GM19328 (cell line): ENCODE measurements at regions not wholly inside any gene's neighbourhood (a gene's known extent, or its start where the extent isn't known, plus 50 kb on each side); places are given as distances from the start of the nearest gene placed in this dataset.

ENCODE experiments used
- ATAC-seq: cut with Tn5 transposase; IDR thresholded peaks from one replicate; pipeline ENCODE4 v1.9.1; 2021; ENCODE audit warnings: mild to moderate bottlenecking, moderate library complexity; ENCODE audit not compliant: unreplicated experiment

DNA sequence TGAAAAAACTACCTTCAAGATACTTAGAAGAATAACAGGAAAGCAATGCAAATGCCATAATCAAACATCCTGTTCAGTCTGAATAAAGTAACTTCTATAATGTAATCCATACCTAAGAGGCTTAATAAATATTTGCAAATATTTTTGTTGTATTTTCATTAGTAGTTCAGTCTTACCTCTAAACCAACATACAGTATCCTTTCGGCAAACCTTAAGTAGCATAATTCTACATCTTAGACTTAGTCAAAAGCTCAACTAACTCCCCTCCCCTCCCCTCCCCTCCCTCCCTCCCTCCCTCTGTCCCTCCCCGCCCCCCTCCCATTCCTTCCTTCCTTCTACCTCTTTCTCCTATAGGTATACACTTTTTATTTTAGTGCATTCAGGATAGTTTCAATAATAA is 1373.2 kb downstream of the SUCLG1 start:
- no peak for ATAC-seq

DNA sequence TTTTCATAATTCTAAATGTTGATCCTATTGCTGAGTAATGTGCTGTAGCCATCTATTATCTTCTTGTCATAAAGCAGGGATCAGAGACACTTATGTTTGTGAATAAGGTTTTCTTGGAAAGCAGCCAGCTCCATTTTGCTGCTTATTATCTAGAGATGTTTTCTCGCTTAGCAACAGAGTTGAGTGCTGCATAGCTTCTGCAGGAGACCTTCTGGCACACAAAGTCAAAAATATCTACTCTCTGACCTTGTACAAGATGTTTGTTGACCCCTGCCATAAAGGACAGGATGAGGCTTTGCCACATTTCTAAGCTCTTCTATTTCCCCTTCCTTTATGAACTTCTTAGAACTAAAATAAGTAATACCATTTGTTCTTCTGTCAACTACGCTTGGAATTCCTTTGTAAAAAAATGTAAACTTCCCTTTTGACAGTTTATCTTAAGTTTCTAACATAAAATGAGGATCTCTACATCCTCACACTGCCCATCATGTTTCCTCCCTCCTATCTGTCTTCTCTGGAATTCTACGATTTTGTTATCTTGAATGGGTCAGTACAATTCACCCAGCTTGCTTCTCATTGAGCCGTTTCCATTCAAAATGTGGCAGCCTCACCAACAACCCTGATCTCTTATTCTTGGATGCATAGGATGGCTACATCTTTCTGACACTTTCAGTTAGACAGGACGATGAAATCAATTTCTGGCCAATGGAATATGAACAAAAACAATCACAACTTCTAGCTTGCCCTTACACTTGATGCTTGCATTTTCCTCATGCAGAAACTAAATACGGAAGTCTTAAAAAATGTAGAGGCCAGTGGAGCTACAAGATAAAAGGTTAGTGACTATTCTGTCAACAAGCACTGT is 1377.0 kb downstream of the SUCLG1 start:
- no peak for ATAC-seq

DNA sequence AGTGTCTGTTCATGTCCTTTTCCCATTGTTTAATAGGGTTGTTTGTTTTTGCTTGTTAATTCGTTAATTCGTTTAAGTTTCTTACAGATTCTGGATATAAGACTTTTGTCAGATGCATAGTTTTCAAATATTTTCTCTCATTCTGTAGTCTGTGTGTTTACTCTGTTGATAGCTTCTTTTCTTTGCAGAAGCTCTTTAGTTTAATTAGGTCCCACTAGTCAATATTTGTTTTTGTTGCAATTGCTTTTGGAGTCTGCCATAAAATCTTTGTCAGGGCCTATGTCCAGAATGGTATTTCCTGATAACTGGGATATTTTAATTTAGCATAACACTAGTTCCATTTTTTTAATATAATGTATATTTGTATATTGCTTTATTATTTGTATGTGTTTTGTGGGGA is 1380.1 kb downstream of the SUCLG1 start:
- no peak for ATAC-seq

DNA sequence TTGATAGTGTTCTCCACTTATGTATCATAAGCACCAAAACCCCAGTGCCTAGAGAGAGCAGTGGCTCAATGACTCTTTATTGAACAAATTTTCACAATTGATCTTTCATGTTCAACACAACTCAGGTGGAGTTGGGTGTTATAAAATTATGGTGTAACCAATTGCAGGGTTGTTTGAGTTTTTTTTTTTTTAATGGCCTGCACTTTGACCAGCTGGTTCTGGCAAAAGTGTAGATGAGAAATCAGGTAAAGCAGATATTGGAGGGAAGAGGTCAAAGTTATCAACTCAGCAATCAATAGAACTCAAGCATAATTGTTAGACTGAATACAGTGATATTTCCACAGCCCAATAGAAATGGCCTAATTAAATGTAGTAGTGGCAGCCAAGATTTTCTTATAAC is 1386.3 kb downstream of the SUCLG1 start:
- no peak for ATAC-seq

DNA sequence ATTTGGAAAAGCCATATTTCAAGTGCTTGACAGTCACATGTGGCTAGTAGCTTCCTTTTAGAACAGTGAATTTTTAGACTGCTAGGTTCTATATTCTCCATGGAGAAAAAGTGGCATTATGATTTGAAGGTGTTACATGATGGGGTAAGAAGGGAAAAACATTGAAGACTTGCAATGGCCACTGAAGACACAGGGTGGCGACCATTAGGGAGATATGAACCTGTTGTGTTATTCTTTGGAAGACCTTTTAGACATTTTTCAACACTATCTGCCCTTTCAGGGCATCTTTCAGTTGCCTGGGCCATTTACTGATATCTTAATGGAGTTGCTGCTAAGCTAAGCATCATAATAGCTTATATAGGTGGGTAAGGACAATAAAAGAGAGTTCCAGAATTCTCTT is 1387.2 kb downstream of the SUCLG1 start:
- ATAC-seq, result no peak

DNA sequence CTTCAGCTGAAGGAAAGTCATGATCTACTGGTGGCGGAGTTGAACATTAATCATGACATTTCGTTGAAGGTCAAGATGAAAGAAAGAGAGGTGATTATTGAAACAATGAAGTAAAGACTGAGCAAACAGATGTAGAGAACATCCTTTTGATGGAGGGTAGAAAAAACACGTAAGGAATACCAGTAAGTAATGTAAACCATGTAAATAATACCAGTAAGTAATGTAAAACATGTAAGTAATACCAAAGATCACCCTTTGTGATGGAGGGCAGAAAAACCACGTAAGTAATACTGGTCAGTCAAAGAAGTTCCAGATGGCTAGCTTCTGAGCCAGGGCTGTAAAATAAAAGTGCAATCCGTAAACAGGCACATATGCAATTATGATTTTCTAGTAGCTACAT is 1387.7 kb downstream of the SUCLG1 start:
- no peak for ATAC-seq

DNA sequence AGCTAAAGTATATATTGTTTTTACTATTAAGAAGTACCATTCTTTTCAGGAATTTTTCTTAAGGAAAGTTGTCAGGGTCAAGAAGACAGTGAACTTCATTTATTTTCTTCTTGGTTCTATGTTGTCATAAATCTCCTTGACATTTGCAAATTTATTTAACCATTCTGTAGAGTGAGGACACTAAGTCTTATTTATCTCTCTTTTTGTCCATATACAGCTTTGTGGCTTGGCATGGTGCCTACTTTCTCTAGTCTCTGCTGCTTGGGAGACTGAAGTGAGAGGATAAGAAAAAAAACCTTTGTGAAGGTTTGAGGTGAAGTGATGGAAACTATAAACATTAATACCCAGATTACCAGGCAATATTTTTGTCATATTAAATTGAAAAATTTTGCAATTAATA is 1389.4 kb downstream of the SUCLG1 start:
- ATAC-seq, result no peak

DNA sequence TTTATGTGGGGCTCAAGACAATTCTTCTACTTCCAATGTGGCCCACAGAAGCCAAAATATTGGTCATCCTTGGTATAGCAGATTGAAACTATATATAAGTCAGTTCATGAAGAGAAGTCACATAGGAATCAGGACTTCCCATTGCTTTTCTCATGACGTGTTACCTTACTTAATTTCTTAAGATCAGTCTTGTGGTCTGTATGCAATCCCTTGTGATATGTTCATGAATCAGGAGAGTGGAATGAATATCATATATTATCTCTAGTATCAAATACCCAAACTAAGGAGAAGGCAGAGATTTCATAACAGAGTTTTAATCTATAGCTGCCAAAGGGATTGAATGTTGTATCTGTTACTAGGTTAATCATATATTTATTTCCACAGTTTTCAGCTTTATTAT is 1390.4 kb downstream of the SUCLG1 start:
- no peak for ATAC-seq

DNA sequence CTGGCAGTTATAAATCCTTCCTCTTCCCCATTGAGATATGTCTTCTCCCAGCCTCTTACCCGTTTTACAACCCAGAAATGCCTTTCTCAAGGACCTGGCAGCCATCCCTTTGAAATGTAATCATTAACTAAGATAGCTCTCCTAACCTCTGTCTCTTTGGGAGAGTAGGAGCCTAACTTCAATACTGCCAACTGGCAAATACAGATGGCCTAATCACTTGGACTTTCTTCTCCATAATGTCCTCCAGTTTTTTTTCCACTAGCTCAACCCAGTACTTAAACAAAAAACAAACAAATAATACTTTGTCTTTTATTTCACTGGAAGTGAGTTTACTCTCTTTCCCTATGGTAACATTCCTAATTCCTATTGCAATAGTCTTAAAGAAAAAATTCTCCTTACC is 1391.1 kb downstream of the SUCLG1 start:
- no peak for ATAC-seq

DNA sequence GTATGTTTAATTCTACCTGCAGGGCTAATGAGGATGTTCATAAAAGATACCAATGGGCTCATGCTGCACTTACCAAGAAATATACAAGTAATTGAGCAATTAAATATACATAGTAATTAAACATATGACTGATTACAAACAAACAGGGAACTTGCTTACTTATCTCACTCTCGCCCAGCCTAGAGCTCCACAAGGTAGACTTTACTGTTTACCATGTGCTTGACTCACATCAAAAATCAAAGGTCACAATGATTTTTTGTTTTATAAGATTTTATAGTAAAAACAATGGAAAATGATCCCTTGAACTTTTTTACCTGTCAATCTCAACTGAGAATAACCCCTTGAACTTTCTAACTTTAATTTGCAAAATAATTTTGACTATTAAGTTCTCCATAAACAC is 1395.1 kb downstream of the SUCLG1 start:
- no peak for ATAC-seq

DNA sequence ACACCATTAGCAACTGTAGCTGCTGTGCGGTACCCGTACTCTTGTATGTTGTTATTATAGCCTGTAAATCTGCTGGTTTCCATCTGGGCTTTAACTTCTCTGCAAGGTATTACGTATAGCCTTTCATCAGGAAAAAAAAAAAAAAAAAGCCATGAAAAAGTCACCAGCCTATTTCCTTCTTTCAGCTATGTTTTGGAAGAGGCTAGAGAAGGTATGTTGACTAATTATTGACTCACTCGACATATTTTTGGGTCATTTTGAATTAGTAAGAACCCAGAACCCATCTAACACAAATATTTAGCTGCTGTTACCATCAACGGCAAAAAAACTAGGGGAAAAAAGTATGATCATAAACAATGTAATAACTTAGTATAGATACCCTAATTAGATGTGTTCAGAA is 1395.6 kb downstream of the SUCLG1 start:
- ATAC-seq, result no peak

DNA sequence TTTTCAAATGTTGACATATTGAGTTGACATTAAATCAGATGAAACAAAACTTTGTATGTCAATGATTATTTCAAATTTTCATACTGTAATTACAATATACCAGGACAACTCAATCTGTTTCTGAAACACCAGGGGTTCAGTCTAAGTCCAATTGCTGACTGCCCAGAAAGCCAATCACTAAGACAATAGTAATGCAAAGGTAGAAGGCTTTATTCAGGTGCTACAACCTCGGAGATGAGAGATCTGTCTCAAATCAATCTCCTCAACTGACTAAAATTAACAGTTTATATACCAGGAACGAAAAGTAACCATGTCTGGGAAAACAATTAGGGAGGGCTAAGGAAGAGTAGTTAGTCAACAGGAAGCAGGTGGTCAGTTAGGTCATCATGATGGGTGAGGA is 1400.4 kb downstream of the SUCLG1 start:
- no peak for ATAC-seq

DNA sequence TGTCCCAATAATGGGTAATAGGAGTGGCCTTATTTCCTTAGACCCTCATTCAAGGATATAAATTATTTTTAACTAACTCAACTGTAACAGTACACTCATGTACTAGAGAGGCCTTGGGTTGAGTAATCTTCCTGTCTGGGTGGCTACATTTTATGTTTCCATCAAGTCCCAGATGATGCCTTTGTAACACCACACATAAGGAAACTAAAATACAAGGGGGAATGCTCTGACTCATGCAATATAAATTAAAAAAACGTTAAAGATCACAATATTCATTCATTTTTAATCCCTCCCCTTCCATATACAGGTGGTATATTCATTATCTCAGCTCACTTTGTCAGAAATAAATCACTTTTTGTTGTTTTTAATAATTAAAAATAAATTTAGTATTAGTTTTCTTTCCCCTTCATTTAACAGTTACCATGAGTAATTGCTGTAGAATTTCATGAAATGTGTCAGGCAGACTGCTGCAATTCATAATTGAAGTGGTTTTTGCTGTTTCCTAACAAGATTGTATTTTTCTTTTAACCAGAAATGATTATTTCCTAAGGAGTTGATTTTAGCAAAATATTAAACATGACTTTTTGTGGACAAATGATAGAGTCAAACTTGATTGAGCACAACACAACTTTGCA is 1403.6 kb downstream of the SUCLG1 start:
- ATAC-seq, result no peak

DNA sequence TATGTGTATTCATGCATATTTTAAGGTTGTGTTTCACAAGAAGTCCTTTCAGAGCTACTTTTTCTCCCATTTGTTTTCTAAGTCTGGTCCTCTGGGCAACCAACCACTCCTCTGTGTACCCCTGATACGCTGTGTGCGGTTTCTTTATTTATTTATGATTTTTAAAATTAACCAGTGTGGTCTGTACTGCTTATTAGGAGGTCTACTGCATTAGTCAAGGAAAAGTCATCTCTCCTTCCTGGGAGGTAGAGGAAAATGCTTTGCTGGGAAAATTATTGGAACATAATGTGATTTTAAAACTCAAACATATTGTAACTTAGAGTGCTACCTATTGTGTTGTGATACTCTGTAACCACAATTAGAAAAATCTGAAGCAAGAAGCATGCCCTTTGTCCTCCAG is 1404.3 kb downstream of the SUCLG1 start:
- no peak for ATAC-seq

DNA sequence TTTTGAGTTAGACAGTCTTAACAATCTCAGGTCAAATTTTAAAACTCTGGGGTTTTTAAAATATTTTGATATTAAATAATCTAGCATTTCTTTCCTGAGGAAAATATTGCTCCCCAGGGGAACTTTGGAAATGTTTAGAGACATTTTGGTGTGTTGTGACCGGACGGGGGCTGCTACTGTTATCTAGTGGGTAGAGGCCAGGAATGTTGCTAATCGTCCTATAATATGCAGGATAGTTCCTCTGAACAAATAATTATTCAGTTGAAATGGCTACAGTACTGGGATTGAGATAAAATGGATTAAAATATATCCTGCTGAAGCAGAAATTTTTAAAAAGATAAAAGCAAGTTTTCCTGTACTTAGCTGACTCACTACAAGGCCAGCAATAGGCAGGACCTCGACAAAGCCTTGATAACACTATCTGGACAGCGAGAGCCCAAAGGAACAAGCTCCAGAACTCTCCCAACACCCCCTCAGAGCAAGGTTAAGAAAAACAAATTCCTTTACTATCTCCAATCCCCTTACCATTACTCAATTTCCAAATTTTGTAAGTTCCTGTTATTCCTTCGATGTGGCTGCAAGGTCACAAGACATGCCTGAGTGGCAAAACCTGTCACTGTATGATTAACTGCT is 1407.4 kb downstream of the SUCLG1 start:
- ATAC-seq, result no peak

DNA sequence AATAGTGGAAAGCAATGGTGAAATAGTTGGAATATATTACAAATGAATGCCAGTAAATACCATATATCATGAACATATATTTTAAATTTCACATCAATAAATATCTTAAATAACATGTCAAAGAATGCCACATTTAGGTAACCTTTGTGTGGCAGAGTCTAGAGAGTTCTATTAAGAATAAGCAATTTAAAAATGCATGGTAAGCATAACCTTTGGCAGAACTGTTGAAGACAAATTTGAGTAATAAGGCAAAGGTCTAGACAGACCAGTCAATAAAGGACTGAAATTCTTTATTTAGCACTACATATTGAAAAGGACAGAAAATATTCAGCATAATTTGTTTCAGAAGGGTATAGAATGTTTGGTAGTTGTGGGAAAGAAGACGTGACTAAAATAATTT is 1417.0 kb downstream of the SUCLG1 start:
- no peak for ATAC-seq

DNA sequence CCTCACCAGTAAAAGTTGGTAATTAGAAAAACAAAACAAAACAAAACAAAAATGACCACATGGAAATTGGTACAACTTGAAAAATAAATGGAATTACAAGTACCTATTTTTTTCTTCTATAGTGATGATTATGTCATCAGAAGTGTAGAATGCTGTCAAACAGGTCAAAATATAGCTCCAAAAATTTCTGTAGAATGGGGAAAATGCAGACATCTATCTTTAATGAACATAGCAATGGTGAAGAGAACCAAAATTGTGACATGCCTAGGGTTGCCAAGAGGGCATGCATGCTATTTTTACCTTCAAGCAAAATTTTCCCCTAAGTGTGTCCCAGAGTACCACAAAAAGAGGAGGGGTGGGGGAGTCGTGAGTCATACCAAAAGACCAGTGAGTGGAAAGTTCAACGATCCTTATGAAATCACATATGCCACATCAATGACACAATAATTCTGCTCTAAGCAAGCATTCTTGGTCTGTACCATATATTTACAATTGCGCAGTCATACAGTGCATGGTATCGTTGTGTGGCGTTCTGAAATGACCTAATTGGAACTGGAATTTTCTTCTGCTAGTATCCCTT is 1436.4 kb downstream of the SUCLG1 start:
- ATAC-seq, result no peak

DNA sequence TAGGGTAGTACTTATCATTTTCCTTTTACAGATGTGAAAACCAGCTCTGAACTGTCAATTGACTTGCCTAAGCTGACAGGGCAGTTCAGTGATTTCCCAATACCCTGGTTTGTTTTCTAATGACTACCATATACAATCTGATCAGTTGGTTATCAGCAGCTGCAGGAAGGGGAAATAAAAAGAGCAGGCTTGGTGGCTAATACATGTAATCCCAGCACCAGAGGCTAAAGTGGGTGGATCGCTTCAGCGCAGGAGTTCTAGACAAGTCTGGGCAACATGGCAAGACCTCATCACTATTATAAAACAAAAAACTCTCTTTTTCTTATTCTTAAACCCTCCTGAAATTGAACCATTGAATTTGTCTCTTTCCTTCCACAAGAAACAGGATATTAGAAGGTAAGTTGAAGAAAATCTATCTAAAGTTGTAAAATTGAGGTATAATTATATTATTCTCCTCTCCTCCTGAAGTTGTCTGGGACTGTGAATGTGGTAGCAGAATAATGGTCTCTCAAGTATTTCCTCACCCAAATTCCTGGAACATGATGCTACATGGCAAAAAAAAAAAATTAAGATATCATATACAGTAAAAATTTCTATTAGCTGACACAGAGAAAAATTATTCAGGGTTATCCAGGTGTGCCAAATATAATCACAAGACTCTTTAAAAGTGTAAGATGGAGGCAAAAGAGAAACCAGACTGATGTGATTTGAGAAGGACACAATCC is 1441.6 kb downstream of the SUCLG1 start:
- no peak for ATAC-seq

DNA sequence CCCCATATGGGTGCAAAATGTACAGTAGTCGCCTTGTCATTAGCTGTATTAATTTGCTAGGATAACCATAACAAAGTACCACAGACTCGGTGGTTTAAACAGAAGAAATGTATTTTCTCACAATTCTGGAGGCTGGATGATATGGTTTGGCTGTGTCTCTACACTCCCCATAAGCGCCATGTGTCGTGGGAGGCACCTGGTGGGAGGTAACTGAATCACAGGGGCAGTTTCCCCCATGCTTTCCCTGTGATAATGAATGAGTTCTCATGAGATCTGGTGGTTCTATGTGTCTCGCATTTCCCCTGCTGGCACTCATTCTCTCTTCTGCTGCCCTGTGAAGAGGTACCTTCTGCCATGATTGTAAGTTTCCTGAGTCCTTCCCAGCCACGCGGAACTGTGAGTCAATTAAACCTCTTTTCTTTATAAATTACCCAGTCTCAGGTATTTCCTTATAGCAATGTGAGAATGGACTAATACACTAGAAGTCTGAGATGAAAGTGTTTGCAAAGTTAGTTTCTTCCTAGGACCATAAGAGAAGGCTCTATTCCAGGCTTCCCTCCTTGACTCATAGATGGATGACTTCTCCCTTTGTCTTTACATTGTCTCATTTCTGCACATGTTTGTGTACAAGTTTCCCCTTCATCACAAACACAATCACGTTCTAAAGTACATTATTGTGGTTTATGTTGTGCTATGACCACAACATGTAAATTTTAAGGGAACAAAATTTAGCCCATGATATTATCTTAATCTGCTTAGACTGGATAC is 1442.6 kb downstream of the SUCLG1 start:
- no peak for ATAC-seq

DNA sequence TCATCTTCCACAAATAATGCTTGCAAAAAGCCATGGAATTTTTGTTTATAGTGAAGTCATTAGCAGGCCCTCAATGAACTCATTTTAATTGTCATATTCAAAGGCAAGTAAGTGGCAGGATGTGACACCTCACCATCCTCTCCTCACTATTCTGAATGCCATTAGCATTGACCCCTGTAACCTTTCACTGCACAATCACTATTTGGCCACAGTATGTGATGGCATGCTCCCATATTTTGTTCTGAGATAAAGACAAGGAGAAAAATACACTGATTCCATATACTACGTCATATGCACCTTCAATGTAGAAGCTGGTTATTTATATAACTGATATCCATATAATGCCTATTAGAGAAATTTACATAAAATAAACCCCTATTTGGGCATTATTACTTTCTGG is 1443.2 kb downstream of the SUCLG1 start:
- no peak for ATAC-seq
